ENCODE measurements at regions not wholly inside any gene's neighbourhood (a gene's known extent, or its start where the extent isn't known, plus 50 kb on each side); places are given as distances from the start of the nearest gene placed in this dataset.

GRCh38 chr5:96189028-96189826 is 227.6 kb upstream of the ELL2 start:
- no peak for TF ChIP-seq POLR2A (IDR thresholded peaks at IDR 0.05; ENCODE audit: control extremely low read depth in 1 of 2, low read depth in 2 of 2, low read length in 2 of 2)
- no peak for TF ChIP-seq BCL11A (IDR thresholded peaks at IDR 0.05; ENCODE audit: low read depth in 2 of 2, low read length in 2 of 2)
- no peak for TF ChIP-seq SP1 (IDR thresholded peaks at IDR 0.05; ENCODE audit: low read depth, low read length)
- no peak for TF ChIP-seq CREB1 (IDR thresholded peaks at IDR 0.05)
- TF ChIP-seq EZH2 (IDR thresholded peaks at IDR 0.05; ENCODE audit: low read depth, low read length, severe bottlenecking), result no peak
- TF ChIP-seq CTCF (IDR thresholded peaks at IDR 0.05; ENCODE audit: control extremely low read depth in 1 of 3, insufficient read depth in 1 of 3, low read depth in 1 of 3, low read length in 3 of 3), result no peak
- TF ChIP-seq ASH2L (IDR thresholded peaks at IDR 0.05; ENCODE audit: low read length), result no peak
- no peak for TF ChIP-seq TAF1 (IDR thresholded peaks at IDR 0.05; ENCODE audit: low read depth, low read length)
- no peak for TF ChIP-seq SP2 (IDR thresholded peaks at IDR 0.05; ENCODE audit: low read length)
- no peak for TF ChIP-seq SIX5 (IDR thresholded peaks at IDR 0.05; ENCODE audit: low read depth, low read length)
- TF ChIP-seq CBX5 (IDR thresholded peaks at IDR 0.05; ENCODE audit: low read depth, low read length), result no peak
- TF ChIP-seq TBP (IDR thresholded peaks at IDR 0.05; ENCODE audit: low read depth, low read length), result no peak
- TF ChIP-seq RFX5 (IDR thresholded peaks at IDR 0.05; ENCODE audit: borderline replicate concordance, low read depth, low read length), result no peak

Data from H1 (cell line).